ENCODE measurements at regions not wholly inside any gene's neighbourhood (a gene's known extent, or its start where the extent isn't known, plus 50 kb on each side); places are given as distances from the start of the nearest gene placed in this dataset.
"Not testable (repeated sequence)": the region's sequence is repeated elsewhere in the genome, so short reads cannot be mapped to it uniquely, and the experiment has no call there.

DNA sequence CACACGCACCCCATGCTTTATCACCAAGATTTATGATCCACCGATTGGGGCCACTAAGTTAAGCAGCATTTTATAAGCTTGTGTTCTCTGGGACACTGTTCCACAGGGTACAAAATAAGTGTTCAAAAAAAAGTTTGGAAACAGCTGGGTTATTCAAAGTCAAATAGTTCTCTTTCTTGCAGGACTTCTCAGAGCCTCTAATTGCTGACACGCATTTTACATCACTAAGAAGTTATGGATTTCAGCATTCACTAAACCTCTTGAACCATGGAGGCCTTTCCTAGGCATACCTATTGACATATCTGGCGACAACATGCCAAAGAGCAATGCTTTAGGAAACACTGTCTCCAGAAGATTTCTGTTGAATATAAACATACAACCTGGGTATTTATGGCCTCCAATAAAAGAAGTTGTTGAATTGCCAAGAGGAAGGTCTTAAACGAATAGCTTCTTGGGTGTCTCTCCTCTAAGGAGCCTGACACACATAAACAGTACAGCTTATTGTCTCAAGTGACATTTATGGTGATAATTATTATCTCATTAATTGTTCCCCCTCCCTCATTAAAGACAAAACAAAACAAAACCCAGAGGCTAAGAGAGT lies 147.1 kb upstream of the ARHGAP20 start:
- no peak for DNase-seq

- DNase-seq, result no peak
These were observed 146.3 kb upstream of the ARHGAP20 start for GRCh38 chr11:110858547-110858921.

DNA sequence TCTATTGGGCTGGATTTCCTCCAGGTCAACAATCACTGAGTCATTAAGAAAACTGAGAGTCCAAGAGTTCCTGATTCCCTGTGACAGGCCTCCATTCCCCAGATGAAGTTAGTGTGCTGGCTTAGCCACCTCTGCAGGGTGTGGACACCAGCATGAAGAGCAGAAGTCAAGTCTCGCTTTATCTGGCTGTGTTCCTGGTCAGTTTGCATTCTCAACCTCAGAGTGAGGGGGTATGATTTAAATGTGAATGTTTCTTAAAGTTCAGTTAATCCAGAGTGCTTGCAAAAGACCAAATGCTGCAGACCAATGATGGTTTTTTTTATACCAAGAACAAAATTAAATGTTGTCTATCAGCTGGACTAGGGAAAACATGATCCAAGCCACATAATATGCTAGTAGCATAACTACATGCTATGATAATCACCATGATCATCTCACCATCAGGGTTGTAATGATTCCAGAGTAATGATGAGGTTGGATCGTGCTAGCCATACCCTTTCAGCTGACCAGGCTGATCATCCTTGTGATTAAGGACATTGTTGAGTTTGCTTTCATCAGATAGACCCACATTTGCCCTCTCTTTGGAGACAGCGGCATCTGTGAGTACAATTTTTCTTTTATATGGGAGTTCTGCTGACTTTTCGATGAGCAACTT lies 145.8 kb upstream of the ARHGAP20 start:
- DNase-seq, result no peak

- no peak for DNase-seq
These were observed 145.0 kb upstream of the ARHGAP20 start for GRCh38 chr11:110856996-110857812.

- DNase-seq, result no peak
These were observed 144.1 kb upstream of the ARHGAP20 start for GRCh38 chr11:110856340-110856739.

DNA sequence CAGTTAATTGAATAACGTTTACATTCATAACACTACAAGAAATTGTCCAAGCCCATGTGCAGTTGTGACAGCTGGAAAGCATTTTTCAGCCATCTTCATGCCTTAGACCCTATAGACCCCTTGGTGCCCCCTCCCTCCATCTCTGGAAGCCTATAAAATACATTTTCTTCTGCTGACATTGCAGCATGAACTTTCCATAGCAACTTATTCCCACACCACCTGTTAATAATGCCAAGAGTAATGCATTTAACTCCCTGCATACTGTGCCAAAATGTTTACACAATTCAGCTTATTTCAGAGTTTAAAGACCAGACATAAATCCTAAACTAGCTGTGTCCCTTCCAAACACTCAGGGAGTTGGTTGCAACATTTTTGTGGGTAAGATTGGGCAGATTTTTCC lies 143.0 kb upstream of the ARHGAP20 start:
- no peak for DNase-seq

DNA sequence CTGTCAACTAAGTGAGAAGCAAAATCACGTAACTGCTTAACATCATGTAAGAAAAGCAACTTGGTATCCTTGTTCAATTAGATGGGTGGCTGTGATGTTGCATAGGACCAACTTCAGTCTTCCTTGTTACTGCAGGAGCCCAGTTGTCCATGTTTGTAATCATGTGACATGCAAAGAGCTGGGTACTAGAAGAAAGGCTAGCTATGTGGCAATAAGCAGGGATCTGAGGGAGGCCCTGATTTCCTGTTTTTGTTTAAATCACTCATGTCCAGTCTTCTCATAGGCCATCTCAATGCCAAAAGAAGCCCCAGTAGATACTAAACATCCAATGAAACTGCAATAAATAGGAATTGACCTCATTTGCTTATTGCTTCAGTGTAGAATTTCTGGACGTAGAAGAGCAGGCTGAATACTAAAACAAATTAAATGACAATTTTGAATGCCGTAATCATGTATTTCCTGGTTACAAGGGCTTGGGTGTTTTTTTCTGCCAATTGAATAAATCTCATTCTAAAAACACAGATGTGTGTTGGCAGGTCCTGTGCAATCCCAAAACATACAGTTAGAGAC lies 140.8 kb upstream of the ARHGAP20 start:
- no peak for DNase-seq

GRCh38 chr11:110850846-110851245 lies 138.6 kb upstream of the ARHGAP20 start:
- no peak for DNase-seq

DNA sequence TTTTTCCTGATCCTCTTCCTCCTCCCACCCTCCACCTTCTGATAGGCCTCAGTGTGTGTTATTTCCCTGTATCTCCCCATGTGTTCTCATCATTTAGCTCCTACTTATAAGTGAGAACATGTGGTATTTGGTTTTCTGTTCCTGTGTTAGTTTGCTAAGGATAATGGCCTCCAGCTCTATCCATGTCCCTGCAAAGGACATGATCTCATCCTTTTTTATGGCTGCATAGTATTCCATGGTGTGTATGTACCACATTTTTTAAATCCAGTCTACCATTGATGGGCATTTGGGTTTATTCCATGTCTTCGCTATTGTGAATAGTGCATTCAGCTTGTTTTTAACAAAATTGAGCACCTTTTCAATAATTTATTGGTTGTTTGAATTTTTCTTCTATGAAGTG lies 130.8 kb upstream of the ARHGAP20 start:
- not testable (repeated sequence) for DNase-seq

DNA sequence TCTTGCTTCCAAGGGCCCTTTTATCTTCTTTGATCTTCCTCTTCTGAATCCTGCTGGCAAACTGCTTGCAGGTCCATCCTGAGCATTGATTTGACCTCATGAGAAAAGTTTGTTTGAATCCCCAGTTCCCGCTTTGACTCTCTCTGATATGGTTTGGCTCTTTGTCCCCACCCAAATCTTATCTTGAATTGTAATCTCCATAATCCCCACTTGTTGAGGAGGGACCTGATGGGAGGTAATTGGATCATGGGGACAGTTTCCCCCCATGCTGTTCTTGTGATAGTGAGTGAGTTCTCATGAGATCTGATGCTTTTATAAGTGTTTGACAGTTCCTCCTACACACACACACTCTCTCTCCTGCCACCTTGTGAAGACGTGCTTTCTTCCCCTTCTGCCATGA lies 126.6 kb upstream of the ARHGAP20 start:
- no peak for DNase-seq

DNA sequence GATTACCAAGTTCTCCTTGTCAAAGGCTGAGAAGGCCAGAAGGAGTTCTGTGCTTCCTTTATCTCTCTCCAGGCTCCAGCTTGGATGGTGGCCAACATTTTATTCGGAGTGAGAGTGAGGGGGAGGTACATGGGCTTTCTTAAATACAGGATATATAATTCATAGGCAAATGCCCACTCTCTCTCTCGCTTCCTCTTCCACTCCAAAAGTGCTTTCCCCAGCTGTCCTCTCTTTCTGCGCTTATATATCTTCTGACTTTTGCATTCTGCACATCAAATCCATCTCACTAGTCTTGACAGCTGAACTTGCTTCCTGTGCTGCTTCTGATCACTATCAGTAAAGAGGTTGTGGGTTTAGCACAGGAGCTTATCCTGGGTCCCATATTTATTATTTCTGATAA lies 125.4 kb upstream of the ARHGAP20 start:
- no peak for DNase-seq

DNA sequence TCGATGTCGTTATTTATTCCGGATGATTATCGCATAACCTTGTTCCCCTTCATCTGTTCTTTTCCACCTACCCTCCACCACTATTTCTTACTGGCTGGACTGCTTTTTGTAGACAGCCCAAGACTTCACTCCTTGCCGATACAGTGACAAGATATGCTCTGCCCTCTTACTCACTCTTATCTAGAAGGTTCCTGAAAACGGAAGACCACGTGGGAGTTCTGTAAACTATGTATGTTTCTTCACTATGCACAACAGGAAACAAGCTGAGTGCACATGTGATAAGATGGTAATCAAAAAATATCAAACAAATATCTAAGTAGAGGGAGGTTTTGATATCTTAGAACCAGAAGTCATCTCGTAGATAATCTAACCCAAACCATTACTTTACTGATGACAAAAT lies 122.9 kb upstream of the ARHGAP20 start:
- no peak for DNase-seq

GRCh38 chr11:110833033-110833484 lies 120.8 kb upstream of the ARHGAP20 start:
- no peak for DNase-seq

- no peak for DNase-seq
These were observed 120.3 kb upstream of the ARHGAP20 start for GRCh38 chr11:110832539-110832938.

GRCh38 chr11:110832080-110832479 lies 119.8 kb upstream of the ARHGAP20 start:
- DNase-seq, result no peak

GRCh38 chr11:110830747-110831146 lies 118.5 kb upstream of the ARHGAP20 start:
- no peak for DNase-seq

DNA sequence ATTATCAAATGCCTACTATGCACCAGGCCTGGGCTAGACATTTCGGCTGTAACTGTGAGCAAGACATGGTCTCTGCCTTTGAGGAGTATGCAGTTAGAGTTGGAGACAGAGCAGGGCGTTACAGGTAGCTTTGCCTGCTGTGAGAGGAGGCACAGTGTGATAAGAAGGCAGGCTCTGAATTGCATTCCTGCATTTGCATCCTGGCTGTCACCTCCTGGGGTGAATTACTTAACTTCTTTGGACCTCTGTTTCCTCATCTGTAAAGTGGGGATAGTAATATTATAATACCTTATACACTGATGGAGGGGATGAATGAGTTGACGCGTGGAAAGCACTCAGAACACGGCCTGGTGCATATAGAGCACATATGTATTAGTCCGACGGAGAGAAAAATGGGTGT lies 118.1 kb upstream of the ARHGAP20 start:
- no peak for DNase-seq

GRCh38 chr11:110829873-110830272 lies 117.6 kb upstream of the ARHGAP20 start:
- DNase-seq, result no peak

- DNase-seq, result no peak
These were observed 115.8 kb upstream of the ARHGAP20 start for GRCh38 chr11:110828086-110828485.

DNA sequence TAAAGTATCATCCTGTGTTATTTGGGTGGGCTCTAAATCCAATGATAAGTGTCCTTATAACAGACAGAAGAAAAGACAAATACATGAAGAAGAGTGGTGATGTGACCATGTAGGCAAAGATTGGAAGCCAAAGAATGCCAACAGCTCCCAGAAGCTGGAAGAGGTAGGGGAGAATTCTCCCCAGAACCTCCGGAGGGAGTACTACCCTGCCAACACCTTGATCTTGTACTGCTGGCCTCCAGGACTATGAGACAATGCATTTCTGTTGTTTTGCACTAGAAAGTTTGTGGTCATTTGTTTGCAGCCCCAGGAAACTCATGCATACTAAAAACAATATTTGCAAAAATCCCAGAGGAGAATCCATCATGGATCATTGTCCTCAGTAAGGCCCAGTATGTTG lies 115.0 kb upstream of the ARHGAP20 start:
- DNase-seq, result no peak

DNA sequence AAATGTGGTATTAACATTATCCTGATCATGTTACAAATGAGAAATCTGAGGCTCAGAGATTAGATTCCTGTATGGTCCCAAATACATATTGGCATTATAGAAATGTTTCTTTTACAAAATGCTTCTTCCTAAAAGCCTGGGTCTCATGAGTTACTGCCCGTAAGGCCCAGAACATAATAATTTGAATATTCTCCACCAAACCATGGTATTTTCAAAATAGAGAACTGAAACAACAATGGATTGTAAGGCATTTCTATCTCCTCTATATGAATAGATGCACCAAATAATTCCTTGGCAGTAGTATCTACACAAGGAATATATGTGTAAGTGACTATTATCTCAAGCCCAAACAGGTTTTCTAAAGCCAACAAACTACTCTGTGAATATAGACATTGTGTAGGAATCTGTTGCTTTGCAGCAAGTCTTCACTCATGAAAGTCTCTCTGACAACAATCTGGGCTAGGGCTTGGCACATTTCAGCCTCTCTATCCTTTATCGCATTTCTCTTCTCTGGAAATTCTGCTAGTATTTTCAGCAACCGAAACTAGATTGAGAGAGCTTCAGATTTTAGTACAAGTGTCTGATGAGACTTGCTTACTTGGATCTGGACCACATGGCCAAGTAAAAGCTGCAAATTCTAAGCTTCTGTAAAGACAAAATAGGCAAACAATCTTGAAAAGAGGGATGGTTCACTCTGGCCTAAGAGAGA lies 112.8 kb upstream of the ARHGAP20 start:
- DNase-seq, result no peak

DNA sequence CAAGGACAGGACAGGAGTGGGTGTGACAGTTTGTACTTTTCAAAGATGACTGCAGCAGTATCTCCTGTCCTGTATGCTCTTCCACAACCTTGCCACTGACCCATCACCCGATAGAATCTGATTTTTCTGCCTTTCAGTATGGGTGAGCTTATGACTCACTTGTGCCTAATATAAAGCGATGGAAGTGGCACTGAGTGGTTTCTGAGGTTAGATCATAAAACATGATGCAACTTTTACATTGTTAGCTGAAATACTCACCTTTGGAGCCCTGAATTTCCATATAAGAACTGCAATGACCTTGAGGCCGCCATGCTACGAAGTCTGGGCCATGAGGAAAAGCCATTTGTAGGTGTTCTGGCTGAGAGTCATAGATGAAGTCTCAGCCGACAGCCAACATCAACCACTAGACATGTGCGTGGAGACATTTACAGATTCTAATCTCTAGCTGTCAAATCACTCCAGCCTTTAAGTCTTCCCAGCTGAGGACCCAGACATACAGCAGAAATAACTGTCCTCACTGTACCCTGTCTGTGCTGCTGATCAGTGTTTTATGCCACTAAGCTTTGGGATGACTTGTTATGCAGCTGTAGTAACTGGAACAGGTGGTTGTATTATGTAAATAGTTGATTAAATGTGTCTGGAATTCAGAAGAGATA lies 105.9 kb upstream of the ARHGAP20 start:
- DNase-seq, result no peak

Data from NCI-H345 (cell line).